SK-N-SH (cell line): ENCODE measurements at regions not wholly inside any gene's neighbourhood (a gene's known extent, or its start where the extent isn't known, plus 50 kb on each side); places are given as distances from the start of the nearest gene placed in this dataset.

ENCODE experiments used
- CTCF ChIA-PET: fragments of 300-600, 350-600 bp; formaldehyde crosslinking; extraction: SDS; loops from one replicate; lab custom pipeline; 2021; lab: Yijun Ruan, JAX
- POLR2A ChIA-PET: fragments of 350-600 bp; sonication (Branson Sonifier 250); formaldehyde crosslinking; extraction: SDS; loops from one replicate; lab custom pipeline; 2020; ENCODE audit warnings: antibody characterized with exemption, inconsistent platforms; lab: Yijun Ruan, JAX
- DNase-seq: peaks from one replicate; pipeline ENCODE4 v3.0.0; 2012
- H2AFZ ChIP-seq: fragments of 200-600 bp; sonication (generic); 2 replicates; pipeline ENCODE4 v1.8.1; 2016; ENCODE audit warnings: antibody characterized with exemption, mild to moderate bottlenecking, low read depth
- H3F3A ChIP-seq: fragments of 200-600 bp; sonication (generic); replicated peaks from 2 replicates; pipeline ENCODE3; 2016; ENCODE audit warnings: antibody characterized with exemption, mild to moderate bottlenecking; ENCODE audit not compliant: insufficient read depth
- H3K27ac ChIP-seq, 2 experiments: fragments of 200-500 bp in 1 of 2; fragments of 200-600 bp in 1 of 2; sonication (Bioruptor generic) in 1 of 2; sonication (generic), shearing (Covaris generic) in 1 of 2; 2 replicates each; pipeline versions ENCODE4 v1.5.1 to v1.6.1; 2014 to 2016; ENCODE audit warnings: low read depth in 2 of 2, inconsistent platforms in 1 of 2, low read length in 1 of 2, mild to moderate bottlenecking in 1 of 2, mixed read lengths in 1 of 2
- H3K27me3 ChIP-seq: fragments of 200-600 bp; sonication (generic), shearing (Covaris generic); 2 replicates; pipeline ENCODE4 v1.6.1; 2016; ENCODE audit warnings: mixed run types; ENCODE audit not compliant: insufficient read depth
- H3K36me3 ChIP-seq, 2 experiments: fragments of 200-500 bp in 1 of 2; fragments of 200-600 bp in 1 of 2; sonication (Bioruptor generic) in 1 of 2; sonication (generic) in 1 of 2; replicated peaks in 1 of 2; 2 replicates each; pipeline versions ENCODE3 to v1.5.1; 2014 to 2016; ENCODE audit warnings: low read length in 1 of 2, mild to moderate bottlenecking in 1 of 2; ENCODE audit not compliant: insufficient read depth in 2 of 2, control insufficient read depth in 1 of 2
- H3K4me1 ChIP-seq, 2 experiments: fragments of 200-500 bp in 1 of 2; fragments of 200-600 bp in 1 of 2; sonication (Bioruptor generic) in 1 of 2; sonication (generic), shearing (Covaris generic) in 1 of 2; 2 replicates each; pipeline versions ENCODE4 v1.5.1 to v1.6.1; 2014 to 2016; ENCODE audit warnings: low read depth in 1 of 2, low read length in 1 of 2, mixed run types in 1 of 2; ENCODE audit not compliant: insufficient read depth in 2 of 2, control insufficient read depth in 1 of 2
- H3K4me2 ChIP-seq: fragments of 200-600 bp; sonication (generic), shearing (Covaris generic); 2 replicates; pipeline ENCODE4 v1.6.1; 2017; ENCODE audit warnings: mixed run types
- H3K4me3 ChIP-seq, 2 experiments: fragments of 200-500 bp in 1 of 2; fragments of 200-600 bp in 1 of 2; sonication (Bioruptor generic) in 1 of 2; sonication (generic), shearing (Covaris generic) in 1 of 2; 2 replicates each; pipeline versions ENCODE4 v1.5.1 to v1.8.1; 2014 to 2016; ENCODE audit warnings: low read depth in 2 of 2, inconsistent platforms in 1 of 2, low read length in 1 of 2, mild to moderate bottlenecking in 1 of 2, mixed read lengths in 1 of 2, moderate library complexity in 1 of 2
- H3K79me2 ChIP-seq: fragments of 200-600 bp; sonication (generic); 2 replicates; pipeline ENCODE4 v1.8.1; 2017; ENCODE audit warnings: mild to moderate bottlenecking; ENCODE audit not compliant: insufficient read depth
- H3K9ac ChIP-seq: fragments of 200-600 bp; sonication (generic); 2 replicates; pipeline ENCODE4 v1.6.1; 2017; ENCODE audit warnings: mixed run types
- H3K9me2 ChIP-seq: fragments of 200-600 bp; sonication (generic); 2 replicates; pipeline ENCODE4 v1.6.1; 2017; ENCODE audit warnings: mixed run types
- H3K9me3 ChIP-seq: fragments of 200-600 bp; sonication (generic); 2 replicates; pipeline ENCODE4 v1.6.1; 2017; ENCODE audit warnings: mixed run types, mild to moderate bottlenecking, moderate library complexity
- H4K20me1 ChIP-seq: fragments of 200-600 bp; sonication (generic); 2 replicates; pipeline ENCODE4 v1.6.1; 2017; ENCODE audit warnings: mild to moderate bottlenecking, mixed run types; ENCODE audit not compliant: insufficient read depth
- CHD2 ChIP-seq: fragments of 150-350 bp; IDR thresholded peaks from 2 replicates; pipeline ENCODE4 v1.6.1; 2018; ENCODE audit warnings: low read length; ENCODE audit not compliant: partially characterized antibody
- CTCF ChIP-seq: fragments of 200-600 bp; sonication (generic); IDR thresholded peaks from 2 replicates; pipeline ENCODE4 v1.6.1; 2017; ENCODE audit warnings: antibody characterized with exemption, mild to moderate bottlenecking, moderate library complexity
- ELF1 ChIP-seq: IDR thresholded peaks from 2 replicates; pipeline ENCODE4 v1.4.0; 2012
- EZH2phosphoT487 ChIP-seq: fragments of 200-600 bp; sonication (generic); IDR thresholded peaks from 2 replicates; pipeline ENCODE4 v1.6.1; 2017; ENCODE audit warnings: low read depth, mixed run types, mild to moderate bottlenecking, antibody characterized with exemption, moderate library complexity, borderline replicate concordance
- FOXJ3 ChIP-seq: sonication (generic); formaldehyde crosslinking; IDR thresholded peaks from 2 replicates; pipeline ENCODE4 v1.5.1; 2020; ENCODE audit warnings: mild to moderate bottlenecking, missing genetic modification reagents
- FOXM1 ChIP-seq: IDR thresholded peaks from 2 replicates; pipeline ENCODE4 v1.4.0; 2012; ENCODE audit warnings: low read depth, mild to moderate bottlenecking
- GABPA ChIP-seq: IDR thresholded peaks from 2 replicates; pipeline ENCODE4 v1.4.0; 2012; ENCODE audit warnings: low read depth, mild to moderate bottlenecking
- JUND ChIP-seq: IDR thresholded peaks from 2 replicates; pipeline ENCODE4 v1.4.0; 2012
- MAX ChIP-seq: IDR thresholded peaks from 2 replicates; pipeline ENCODE4 v1.4.0; 2012; ENCODE audit warnings: low read depth
- MEF2A ChIP-seq: IDR thresholded peaks from 2 replicates; pipeline ENCODE4 v1.4.0; 2012; ENCODE audit warnings: low read depth, borderline replicate concordance
- MXI1 ChIP-seq: IDR thresholded peaks from 2 replicates; pipeline ENCODE4 v1.6.1; 2012; ENCODE audit warnings: mild to moderate bottlenecking, low read depth, low read length, improper control_type of control experiment
- NFIC ChIP-seq: IDR thresholded peaks from 2 replicates; pipeline ENCODE4 v1.4.0; 2012; ENCODE audit warnings: borderline replicate concordance
- NRF1 ChIP-seq: IDR thresholded peaks from 2 replicates; pipeline ENCODE4 v1.6.1; 2012; ENCODE audit warnings: low read depth, mild to moderate bottlenecking, low read length
- POLR2AphosphoS5 ChIP-seq: IDR thresholded peaks from 2 replicates; pipeline ENCODE4 v1.6.1; 2012; ENCODE audit warnings: low read depth, low read length
- RAD21 ChIP-seq: IDR thresholded peaks from 2 replicates; pipeline ENCODE4 v1.6.1; 2012; ENCODE audit warnings: mild to moderate bottlenecking, low read length
- REST ChIP-seq: IDR thresholded peaks from 2 replicates; pipeline ENCODE4 v1.6.1; 2012; ENCODE audit warnings: mild to moderate bottlenecking, low read depth, low read length, moderate library complexity
- RXRA ChIP-seq: IDR thresholded peaks from 2 replicates; pipeline ENCODE4 v1.4.0; 2012; ENCODE audit warnings: low read depth, mild to moderate bottlenecking, borderline replicate concordance
- SIN3A ChIP-seq: IDR thresholded peaks from 2 replicates; pipeline ENCODE4 v1.6.1; 2012; ENCODE audit warnings: low read depth, mild to moderate bottlenecking, low read length, moderate library complexity, borderline replicate concordance
- SMC3 ChIP-seq: IDR thresholded peaks from 2 replicates; pipeline ENCODE4 v1.6.1; 2012; ENCODE audit warnings: low read depth, low read length, improper control_type of control experiment
- TCF12 ChIP-seq: IDR thresholded peaks from 2 replicates; pipeline ENCODE4 v1.4.0; 2012
- TEAD4 ChIP-seq: IDR thresholded peaks from 2 replicates; pipeline ENCODE4 v1.4.0; 2012; ENCODE audit warnings: mild to moderate bottlenecking, borderline replicate concordance; ENCODE audit not compliant: insufficient read depth
- USF2 ChIP-seq: fragments of 150-350 bp; IDR thresholded peaks from 2 replicates; pipeline ENCODE4 v1.6.1; 2017; ENCODE audit warnings: antibody characterized with exemption, low read length, low read depth, borderline replicate concordance
- YY1 ChIP-seq: IDR thresholded peaks from 2 replicates; pipeline ENCODE4 v1.4.0; 2012; ENCODE audit warnings: low read depth, mild to moderate bottlenecking
- WGBS: methylation state at CpG from one replicate; pipeline ENCODE4 v1.1.6; 2017; ENCODE audit warnings: low lambda C conversion rate; 5-methylcytosine and 5-hydroxymethylcytosine counted together
- TF ChIP-seq, protein P1 (sequence below): IDR thresholded peaks from 2 replicates; pipeline ENCODE4 v1.4.0; 2012; ENCODE audit warnings: low read depth, borderline replicate concordance

DNA sequence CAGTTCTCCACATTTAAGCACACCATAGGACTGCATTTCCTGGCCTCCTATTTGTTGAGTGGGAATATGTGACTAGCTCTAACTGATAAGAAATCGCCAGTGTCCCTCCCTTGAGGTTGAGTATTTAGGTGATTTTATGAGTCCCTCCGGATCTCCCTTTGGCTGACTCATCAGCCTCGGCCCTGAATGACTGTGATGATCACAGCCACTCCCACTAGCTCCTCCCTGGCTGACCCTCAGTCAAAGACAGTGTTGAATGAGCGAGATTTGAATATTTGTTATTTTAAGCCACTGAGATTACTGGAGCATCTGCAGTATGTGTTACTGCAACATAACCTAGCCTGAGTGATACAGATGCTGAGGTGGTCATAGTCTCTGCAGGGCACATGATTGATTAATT is 515.3 kb downstream of the EPHB1 start:
- no peak overlapping the region for H3K9ac ChIP-seq
- no peaks in the 10 kb centered on the region for H3K9me3 ChIP-seq
- H3K4me1 ChIP-seq, result no peaks in the 10 kb centered on the region
- no peaks in the 10 kb centered on the region for H3K36me3 ChIP-seq
- CTCF ChIA-PET, result no interaction called here
- no peaks in the 10 kb centered on the region for H4K20me1 ChIP-seq
- no peaks in the 10 kb centered on the region for H3F3A ChIP-seq
- no peak overlapping the region for H3K27ac ChIP-seq
- 3% methylated on average over 4 of the region's 4 CpGs for WGBS
- no peak overlapping the region for H3K4me3 ChIP-seq
- H2AFZ ChIP-seq, result no peak overlapping the region
- no peak for DNase-seq
- H3K79me2 ChIP-seq, result no peaks in the 10 kb centered on the region
- H3K27me3 ChIP-seq, result no peaks in the 10 kb centered on the region
- TF ChIP-seq FOXJ3 (CRISPR knock-in tag) (no peak), POLR2AphosphoS5 (no peak), SMC3 (no peak), EZH2phosphoT487 (no peak), MEF2A (no peak), SIN3A (no peak), CHD2 (no peak), TEAD4 (no peak), RXRA (no peak), GABPA (no peak), FOXM1 (no peak), CTCF (no peak), JUND (no peak), MAX (no peak), USF2 (no peak), MXI1 (no peak), TCF12 (no peak), ELF1 (no peak), NFIC (no peak), RAD21 (no peak)
- POLR2A ChIA-PET, result no interaction called here
- no peaks in the 10 kb centered on the region for H3K9me2 ChIP-seq
- H3K4me2 ChIP-seq, result no peak overlapping the region

GRCh38 chr3:135311699-135312098 is 516.6 kb downstream of the EPHB1 start:
- CTCF ChIA-PET, result no interaction called here
- no peak for TF ChIP-seq NRF1
- TF ChIP-seq FOXM1, result no peak
- TF ChIP-seq, protein P1, sequence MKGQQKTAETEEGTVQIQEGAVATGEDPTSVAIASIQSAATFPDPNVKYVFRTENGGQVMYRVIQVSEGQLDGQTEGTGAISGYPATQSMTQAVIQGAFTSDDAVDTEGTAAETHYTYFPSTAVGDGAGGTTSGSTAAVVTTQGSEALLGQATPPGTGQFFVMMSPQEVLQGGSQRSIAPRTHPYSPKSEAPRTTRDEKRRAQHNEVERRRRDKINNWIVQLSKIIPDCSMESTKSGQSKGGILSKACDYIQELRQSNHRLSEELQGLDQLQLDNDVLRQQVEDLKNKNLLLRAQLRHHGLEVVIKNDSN, result no peak
- TF ChIP-seq REST, result no peak
- TF ChIP-seq RAD21, result no peak
- no peak for TF ChIP-seq YY1

More at GRCh38 chr3:135311699-135312098, 516.6 kb downstream of the EPHB1 start:
- Histone ChIP-seq H3K79me2 (no peaks in the 10 kb centered on the region), H3K4me2 (no peak overlapping the region), H4K20me1 (no peaks in the 10 kb centered on the region), H3K36me3 (no peaks in the 10 kb centered on the region), H3F3A (no peaks in the 10 kb centered on the region), H3K9me2 (no peaks in the 10 kb centered on the region), H2AFZ (no peak overlapping the region), H3K4me3 (no peak overlapping the region), H3K9me3 (no peaks in the 10 kb centered on the region), H3K27me3 (no peaks in the 10 kb centered on the region), H3K27ac (no peak overlapping the region), H3K9ac (no peak overlapping the region), H3K4me1 (no peaks in the 10 kb centered on the region)
- WGBS, result 6% methylated on average over 4 of the region's 5 CpGs
- POLR2A ChIA-PET, result no interaction called here
- DNase-seq, result no peak
